ENCODE measurements at regions not wholly inside any gene's neighbourhood (a gene's known extent, or its start where the extent isn't known, plus 50 kb on each side); places are given as distances from the start of the nearest gene placed in this dataset.

DNA sequence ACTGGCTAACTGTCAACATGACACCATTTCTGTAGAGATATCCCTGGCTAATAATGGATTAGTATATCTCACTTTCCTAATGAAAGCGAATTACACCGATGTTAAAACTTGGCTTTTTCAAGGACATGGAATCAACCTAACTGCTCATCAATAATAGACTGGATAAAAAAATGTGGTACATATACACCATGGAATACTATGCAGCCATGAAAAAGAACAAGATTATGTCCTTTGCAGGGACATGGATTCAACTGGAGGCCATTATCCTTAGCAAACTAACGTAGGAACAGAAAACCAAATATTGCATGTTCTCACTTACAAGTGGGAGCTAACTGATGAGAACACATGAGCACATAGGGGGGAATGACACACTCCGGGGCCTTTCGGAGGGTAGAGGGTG is 62.6 kb downstream of the ZIC1 start:
- TF ChIP-seq REST (IDR thresholded peaks at IDR 0.05; ENCODE audit: low read depth): no peak
- TF ChIP-seq TCF12 (IDR thresholded peaks at IDR 0.05; ENCODE audit: low read depth): no peak
- TF ChIP-seq NFIC (IDR thresholded peaks at IDR 0.05): no peak
- TF ChIP-seq RAD21 (IDR thresholded peaks at IDR 0.05; ENCODE audit: low read depth): no peak
- TF ChIP-seq FOXM1 (IDR thresholded peaks at IDR 0.05; ENCODE audit: borderline replicate concordance, low read depth): no peak
- TF ChIP-seq TEAD4 (IDR thresholded peaks at IDR 0.05): no peak
- TF ChIP-seq ZBTB7A (IDR thresholded peaks at IDR 0.05; ENCODE audit: low read depth): no peak
- TF ChIP-seq EP300 (IDR thresholded peaks at IDR 0.05; ENCODE audit: borderline replicate concordance): no peak
- TF ChIP-seq EGR1 (IDR thresholded peaks at IDR 0.05): no peak
- no peak for TF ChIP-seq USF1 (IDR thresholded peaks at IDR 0.05)
- TF ChIP-seq TAF1 (IDR thresholded peaks at IDR 0.05; ENCODE audit: low read depth): no peak

- no peak for TF ChIP-seq CREB1 (IDR thresholded peaks at IDR 0.05; ENCODE audit: low read depth)
- TF ChIP-seq REST (IDR thresholded peaks at IDR 0.05; ENCODE audit: low read depth): no peak
- TF ChIP-seq MAX (IDR thresholded peaks at IDR 0.05): no peak
- TF ChIP-seq EP300 (IDR thresholded peaks at IDR 0.05; ENCODE audit: borderline replicate concordance): no peak
- TF ChIP-seq YY1 (IDR thresholded peaks at IDR 0.05; ENCODE audit: low read depth): no peak
- no peak for TF ChIP-seq CEBPB (IDR thresholded peaks at IDR 0.05)
Observed at GRCh38 chr3:147472846-147473245, 63.7 kb downstream of the ZIC1 start.

GRCh38 chr3:147483145-147483544 is 74.0 kb downstream of the ZIC1 start:
- TF ChIP-seq FOXM1 (IDR thresholded peaks at IDR 0.05; ENCODE audit: borderline replicate concordance, low read depth) (no peak), CREB1 (IDR thresholded peaks at IDR 0.05; ENCODE audit: low read depth) (no peak), EGR1 (IDR thresholded peaks at IDR 0.05) (no peak), EP300 (IDR thresholded peaks at IDR 0.05; ENCODE audit: borderline replicate concordance) (no peak), TAF1 (IDR thresholded peaks at IDR 0.05; ENCODE audit: low read depth) (no peak)

- TF ChIP-seq NFIC (IDR thresholded peaks at IDR 0.05): no peak
- no peak for TF ChIP-seq EP300 (IDR thresholded peaks at IDR 0.05; ENCODE audit: borderline replicate concordance)
- no peak for TF ChIP-seq YY1 (IDR thresholded peaks at IDR 0.05; ENCODE audit: low read depth)
- TF ChIP-seq TCF12 (IDR thresholded peaks at IDR 0.05; ENCODE audit: low read depth): no peak
- no peak for TF ChIP-seq CREB1 (IDR thresholded peaks at IDR 0.05; ENCODE audit: low read depth)
- no peak for TF ChIP-seq FOXM1 (IDR thresholded peaks at IDR 0.05; ENCODE audit: borderline replicate concordance, low read depth)
- no peak for TF ChIP-seq TEAD4 (IDR thresholded peaks at IDR 0.05)
- no peak for TF ChIP-seq ZBTB7A (IDR thresholded peaks at IDR 0.05; ENCODE audit: low read depth)
- TF ChIP-seq CEBPB (IDR thresholded peaks at IDR 0.05): no peak
- TF ChIP-seq RAD21 (IDR thresholded peaks at IDR 0.05; ENCODE audit: low read depth): no peak
- TF ChIP-seq USF1 (IDR thresholded peaks at IDR 0.05): no peak
- no peak for TF ChIP-seq EGR1 (IDR thresholded peaks at IDR 0.05)
- no peak for TF ChIP-seq REST (IDR thresholded peaks at IDR 0.05; ENCODE audit: low read depth)
- TF ChIP-seq MAX (IDR thresholded peaks at IDR 0.05): no peak
- no peak for TF ChIP-seq TAF1 (IDR thresholded peaks at IDR 0.05; ENCODE audit: low read depth)
Observed at GRCh38 chr3:147483578-147483977, 74.4 kb downstream of the ZIC1 start.

GRCh38 chr3:147493065-147493464 is 83.9 kb downstream of the ZIC1 start:
- TF ChIP-seq EGR1 (IDR thresholded peaks at IDR 0.05): no peak
- no peak for TF ChIP-seq ZBTB7A (IDR thresholded peaks at IDR 0.05; ENCODE audit: low read depth)
